Endodermal cell (in vitro differentiated cells): ENCODE measurements at regions not wholly inside any gene's neighbourhood (a gene's known extent, or its start where the extent isn't known, plus 50 kb on each side); places are given as distances from the start of the nearest gene placed in this dataset.

Experiments used
- DNase-seq: peaks from one replicate; pipeline ENCODE4 v3.0.0-alpha.2; 2017
- H3K27ac ChIP-seq: 2 replicates; pipeline ENCODE4 v1.5.1; 2013; ENCODE audit warnings: mild to moderate bottlenecking, low read depth, low read length, moderate library complexity
- H3K27me3 ChIP-seq: 2 replicates; pipeline ENCODE4 v1.6.1; 2013; ENCODE audit warnings: mild to moderate bottlenecking, low read length, moderate library complexity; ENCODE audit not compliant: insufficient read depth, control insufficient read depth, poor library complexity, severe bottlenecking
- H3K36me3 ChIP-seq: 2 replicates; pipeline ENCODE4 v1.7.0; 2013; ENCODE audit warnings: mild to moderate bottlenecking, low read length, moderate library complexity; ENCODE audit not compliant: control insufficient read depth, insufficient read depth
- H3K4me1 ChIP-seq: one replicate; pipeline ENCODE4 v1.7.0; 2013; ENCODE audit warnings: low read length; ENCODE audit not compliant: control insufficient read depth, insufficient read depth
- H3K4me3 ChIP-seq: 2 replicates; pipeline ENCODE4 v1.5.1; 2013; ENCODE audit warnings: mild to moderate bottlenecking, low read length, moderate library complexity
- H3K9ac ChIP-seq: 2 replicates; pipeline ENCODE4 v1.6.1; 2013; ENCODE audit warnings: mild to moderate bottlenecking, low read length, moderate library complexity; ENCODE audit not compliant: poor library complexity, severe bottlenecking; ENCODE audit errors: extremely low read depth
- H3K9me3 ChIP-seq: 2 replicates; pipeline ENCODE4 v1.6.1; 2013; ENCODE audit warnings: mild to moderate bottlenecking, low read length, moderate library complexity; ENCODE audit not compliant: control insufficient read depth
- H3K27ac Mint-ChIP-seq: 2 replicates; pipeline ENCODE4 v1.8.0; 2020; ENCODE audit warnings: mixed read lengths
- H3K27me3 Mint-ChIP-seq: 2 replicates; pipeline ENCODE4 v1.8.0; 2021; ENCODE audit warnings: mild to moderate bottlenecking, mixed read lengths; ENCODE audit not compliant: insufficient read depth
- H3K36me3 Mint-ChIP-seq: 2 replicates; pipeline ENCODE4 v1.8.0; 2020; ENCODE audit warnings: low read depth, mixed read lengths
- H3K4me1 Mint-ChIP-seq: 2 replicates; pipeline ENCODE4 v1.8.0; 2020; ENCODE audit warnings: mixed read lengths
- H3K4me3 Mint-ChIP-seq: 2 replicates; pipeline ENCODE4 v1.8.0; 2020; ENCODE audit warnings: mild to moderate bottlenecking, moderate library complexity, mixed read lengths
- H3K9me3 Mint-ChIP-seq: 2 replicates; pipeline ENCODE4 v1.8.0; 2020; ENCODE audit warnings: mild to moderate bottlenecking, mixed read lengths
- CTCF ChIP-seq: fragments of 200-600 bp; sonication (generic); conservative IDR thresholded peaks from 2 replicates; pipeline ENCODE4 v1.5.0; 2021; ENCODE audit warnings: antibody characterized with exemption, mild to moderate bottlenecking
- WGBS, 2 experiments: methylation state at CpG; one replicate each; pipeline versions ENCODE4 v1.1.5 to v1.1.7; 2013; ENCODE audit warnings: missing lambda C conversion rate in 2 of 2, mixed read lengths in 1 of 2; ENCODE audit not compliant: insufficient coverage in 1 of 2, insufficient read length in 1 of 2; 5-methylcytosine and 5-hydroxymethylcytosine counted together

DNA sequence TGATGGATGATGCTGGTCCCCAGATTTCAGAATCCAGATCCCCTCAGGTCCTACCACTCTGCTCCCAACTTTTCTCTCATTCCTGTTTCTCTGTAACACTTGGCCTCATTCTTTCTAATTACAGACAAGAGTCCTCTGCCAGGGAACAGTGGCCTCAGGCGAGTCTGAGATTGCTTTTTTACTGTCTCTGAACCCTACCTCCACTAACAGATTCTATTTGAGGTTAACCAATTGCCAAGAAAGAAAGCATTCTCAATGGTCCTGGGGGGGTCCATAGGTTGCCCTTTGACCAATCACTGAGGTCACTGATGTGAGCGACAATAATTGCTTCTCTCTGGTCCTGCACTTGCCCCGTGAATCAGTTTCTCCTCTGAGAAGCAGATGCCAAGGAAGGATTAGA is 145.2 kb upstream of the TMEM108 start:
- no peaks in the 10 kb centered on the region for H3K4me1 ChIP-seq
- H3K27me3 ChIP-seq, result no peaks in the 10 kb centered on the region
- no peak for TF ChIP-seq CTCF
- H3K9me3 Mint-ChIP-seq, result no peaks in the 10 kb centered on the region
- H3K36me3 Mint-ChIP-seq, result no peaks in the 10 kb centered on the region
- DNase-seq, result no peak
- H3K27ac Mint-ChIP-seq, result no peak overlapping the region
- no peak overlapping the region for H3K27ac ChIP-seq
- no peaks in the 10 kb centered on the region for H3K27me3 Mint-ChIP-seq
- H3K4me3 Mint-ChIP-seq, result no peak overlapping the region
- WGBS, 2 experiments, result 62 to 71% methylated on average over 2 to 3 of the region's 3 CpGs
- no peaks in the 10 kb centered on the region for H3K9me3 ChIP-seq
- no peak overlapping the region for H3K4me3 ChIP-seq
- no peak overlapping the region for H3K9ac ChIP-seq
- no peaks in the 10 kb centered on the region for H3K4me1 Mint-ChIP-seq
- no peaks in the 10 kb centered on the region for H3K36me3 ChIP-seq

GRCh38 chr3:132881756-132882409 is 156.3 kb upstream of the TMEM108 start:
- Mint-ChIP-seq H3K27me3 (peaks cover 22% of the 10 kb centered on the region), H3K9me3 (no peaks in the 10 kb centered on the region), H3K4me1 (peaks cover 7% of the 10 kb centered on the region), H3K27ac (no peak overlapping the region), H3K36me3 (no peaks in the 10 kb centered on the region), H3K4me3 (no peak overlapping the region)
- no peak for TF ChIP-seq CTCF
- DNase-seq, result no peak
- WGBS, 2 experiments, result 88% methylated on average over 2 of the region's 5 CpGs; no CpG with 5 or more reads in 1 of the 2 experiments
- H3K36me3 ChIP-seq, result no peaks in the 10 kb centered on the region
- no peak overlapping the region for H3K27ac ChIP-seq
- H3K9ac ChIP-seq, result no peak overlapping the region
- no peak overlapping the region for H3K4me3 ChIP-seq
- H3K27me3 ChIP-seq, result no peaks in the 10 kb centered on the region
- H3K9me3 ChIP-seq, result no peaks in the 10 kb centered on the region
- peaks cover 10% of the 10 kb centered on the region for H3K4me1 ChIP-seq

GRCh38 chr3:132880986-132881385 is 157.2 kb upstream of the TMEM108 start:
- H3K9me3 Mint-ChIP-seq, result no peaks in the 10 kb centered on the region
- 86 to 88% methylated on average over 1 of the region's 1 CpG for WGBS, 2 experiments
- no peak overlapping the region for H3K4me3 Mint-ChIP-seq
- Histone ChIP-seq H3K9ac (no peak overlapping the region), H3K36me3 (no peaks in the 10 kb centered on the region), H3K4me3 (no peak overlapping the region), H3K4me1 (peaks cover 10% of the 10 kb centered on the region), H3K9me3 (no peaks in the 10 kb centered on the region), H3K27ac (no peak overlapping the region), H3K27me3 (no peaks in the 10 kb centered on the region)
- TF ChIP-seq CTCF, result no peak
- H3K27ac Mint-ChIP-seq, result no peak overlapping the region
- H3K4me1 Mint-ChIP-seq, result peaks cover 7% of the 10 kb centered on the region
- H3K36me3 Mint-ChIP-seq, result no peaks in the 10 kb centered on the region
- DNase-seq, result no peak
- H3K27me3 Mint-ChIP-seq, result peaks cover 26% of the 10 kb centered on the region
